ENCODE measurements at regions not wholly inside any gene's neighbourhood (a gene's known extent, or its start where the extent isn't known, plus 50 kb on each side); places are given as distances from the start of the nearest gene placed in this dataset.

GRCh38 chr3:40658305-40658704, 133.5 kb downstream of the ZNF621 start:
- Histone ChIP-seq H3K4me1 (ENCODE audit: insufficient read depth, low read length) (no peaks in the 10 kb centered on the region), H3K4me3 (ENCODE audit: low read depth in 1 of 2, low read length in 2 of 2) (no peak overlapping the region), H3K4me2 (ENCODE audit: insufficient read depth, low read length) (no peak overlapping the region), H3K9ac (ENCODE audit: low read depth, low read length) (no peak overlapping the region), H3K27ac (ENCODE audit: low read length) (no peak overlapping the region), H3K36me3 (ENCODE audit: insufficient read depth, low read length) (no peaks in the 10 kb centered on the region), H3K9me3 (ENCODE audit: insufficient read depth, low read length, severe bottlenecking) (no peaks in the 10 kb centered on the region), H2AFZ (ENCODE audit: low read depth, low read length) (no peak overlapping the region), H3K79me2 (ENCODE audit: insufficient read depth, low read length) (no peaks in the 10 kb centered on the region), H4K20me1 (ENCODE audit: insufficient read depth, low read length) (no peaks in the 10 kb centered on the region), H3K27me3 (ENCODE audit: insufficient read depth, low read length, poor library complexity) (peaks cover 7% of the 10 kb centered on the region)
- ATAC-seq (ENCODE audit: insufficient read depth, low read depth) (no peak), DNase-seq (no peak)
- TF ChIP-seq EZH2 (IDR thresholded peaks at IDR 0.05; ENCODE audit: borderline replicate concordance, low read depth, low read length, severe bottlenecking), result no peak
- TF ChIP-seq CTCF (IDR thresholded peaks at IDR 0.05; ENCODE audit: borderline replicate concordance, extremely low read depth, low read length, poor library complexity, severe bottlenecking), result no peak

- no peak for TF ChIP-seq EZH2 (IDR thresholded peaks at IDR 0.05; ENCODE audit: borderline replicate concordance, low read depth, low read length, severe bottlenecking)
- no peak for TF ChIP-seq CTCF (IDR thresholded peaks at IDR 0.05; ENCODE audit: borderline replicate concordance, extremely low read depth, low read length, poor library complexity, severe bottlenecking)
- no peak overlapping the region for H3K4me2 ChIP-seq (ENCODE audit: insufficient read depth, low read length)
- H3K9ac ChIP-seq (ENCODE audit: low read depth, low read length), result no peak overlapping the region
- H3K9me3 ChIP-seq (ENCODE audit: insufficient read depth, low read length, severe bottlenecking), result no peaks in the 10 kb centered on the region
- H2AFZ ChIP-seq (ENCODE audit: low read depth, low read length), result no peak overlapping the region
- no peaks in the 10 kb centered on the region for H3K36me3 ChIP-seq (ENCODE audit: insufficient read depth, low read length)
- no peaks in the 10 kb centered on the region for H3K4me1 ChIP-seq (ENCODE audit: insufficient read depth, low read length)
- H3K4me3 ChIP-seq (ENCODE audit: low read depth in 1 of 2, low read length in 2 of 2), result no peak overlapping the region
- ATAC-seq (ENCODE audit: insufficient read depth, low read depth) (no peak), DNase-seq (no peak)
- H3K79me2 ChIP-seq (ENCODE audit: insufficient read depth, low read length), result no peaks in the 10 kb centered on the region
- H3K27me3 ChIP-seq (ENCODE audit: insufficient read depth, low read length, poor library complexity), result peaks cover 7% of the 10 kb centered on the region
- no peaks in the 10 kb centered on the region for H4K20me1 ChIP-seq (ENCODE audit: insufficient read depth, low read length)
- H3K27ac ChIP-seq (ENCODE audit: low read length), result no peak overlapping the region
Measured at GRCh38 chr3:40660554-40660953, 135.8 kb downstream of the ZNF621 start.

GRCh38 chr3:40661284-40661683, 136.5 kb downstream of the ZNF621 start:
- ATAC-seq (ENCODE audit: insufficient read depth, low read depth), result no peak

More at GRCh38 chr3:40661284-40661683, 136.5 kb downstream of the ZNF621 start:
- H3K27me3 ChIP-seq (ENCODE audit: insufficient read depth, low read length, poor library complexity), result peaks cover 7% of the 10 kb centered on the region
- H3K4me2 ChIP-seq (ENCODE audit: insufficient read depth, low read length), result no peak overlapping the region
- TF ChIP-seq CTCF (IDR thresholded peaks at IDR 0.05; ENCODE audit: borderline replicate concordance, extremely low read depth, low read length, poor library complexity, severe bottlenecking), result no peak
- no peak for TF ChIP-seq EZH2 (IDR thresholded peaks at IDR 0.05; ENCODE audit: borderline replicate concordance, low read depth, low read length, severe bottlenecking)
- H3K27ac ChIP-seq (ENCODE audit: low read length), result no peak overlapping the region
- DNase-seq, result no peak
- no peaks in the 10 kb centered on the region for H3K36me3 ChIP-seq (ENCODE audit: insufficient read depth, low read length)
- no peak overlapping the region for H3K9ac ChIP-seq (ENCODE audit: low read depth, low read length)
- H3K79me2 ChIP-seq (ENCODE audit: insufficient read depth, low read length), result no peaks in the 10 kb centered on the region
- no peak overlapping the region for H3K4me3 ChIP-seq (ENCODE audit: low read depth in 1 of 2, low read length in 2 of 2)
- no peaks in the 10 kb centered on the region for H3K9me3 ChIP-seq (ENCODE audit: insufficient read depth, low read length, severe bottlenecking)
- no peaks in the 10 kb centered on the region for H4K20me1 ChIP-seq (ENCODE audit: insufficient read depth, low read length)
- H3K4me1 ChIP-seq (ENCODE audit: insufficient read depth, low read length), result no peaks in the 10 kb centered on the region
- H2AFZ ChIP-seq (ENCODE audit: low read depth, low read length), result no peak overlapping the region

All from DND-41 (cell line).